Mesenchymal stem cell (in vitro differentiated cells and primary cell): ENCODE measurements at regions not wholly inside any gene's neighbourhood (a gene's known extent, or its start where the extent isn't known, plus 50 kb on each side); places are given as distances from the start of the nearest gene placed in this dataset.

ENCODE experiments used
- DNase-seq: peaks from one replicate; pipeline ENCODE4 v3.0.0-alpha.2; 2013
- H2AFZ ChIP-seq: one replicate; pipeline ENCODE4 v1.6.1; 2013; ENCODE audit warnings: low read depth, mild to moderate bottlenecking, control low read depth, inconsistent platforms, low read length, moderate library complexity
- H2AK5ac ChIP-seq: 2 replicates; pipeline ENCODE4 v1.6.1; 2013; ENCODE audit warnings: low read length, moderate library complexity, mild to moderate bottlenecking, inconsistent platforms; ENCODE audit not compliant: severe bottlenecking
- H2BK120ac ChIP-seq: one replicate; pipeline ENCODE4 v1.6.1; 2013; ENCODE audit warnings: low read depth, mild to moderate bottlenecking, inconsistent platforms, low read length, moderate library complexity
- H2BK12ac ChIP-seq, 2 experiments: one replicate each; pipeline ENCODE4 v1.6.1; 2013; ENCODE audit warnings: inconsistent platforms in 2 of 2, low read length in 2 of 2, mild to moderate bottlenecking in 2 of 2, moderate library complexity in 2 of 2, control low read depth in 1 of 2
- H2BK15ac ChIP-seq: one replicate; pipeline ENCODE4 v1.6.1; 2013; ENCODE audit warnings: mild to moderate bottlenecking, low read depth, inconsistent platforms; ENCODE audit not compliant: poor library complexity, severe bottlenecking
- H2BK5ac ChIP-seq: 2 replicates; pipeline ENCODE4 v1.6.1; 2013; ENCODE audit warnings: low read depth, mild to moderate bottlenecking, low read length, control low read depth, inconsistent platforms; ENCODE audit not compliant: poor library complexity, severe bottlenecking
- H3K14ac ChIP-seq, 2 experiments: one replicate each; pipeline ENCODE4 v1.6.1; 2013; ENCODE audit warnings: inconsistent platforms in 2 of 2, low read length in 2 of 2, control low read depth in 1 of 2, mild to moderate bottlenecking in 1 of 2, moderate library complexity in 1 of 2
- H3K18ac ChIP-seq, 2 experiments: one replicate each; pipeline ENCODE4 v1.6.1; 2013; ENCODE audit warnings: inconsistent platforms in 2 of 2, low read length in 2 of 2, control low read depth in 1 of 2, low read depth in 1 of 2, mild to moderate bottlenecking in 1 of 2
- H3K23ac ChIP-seq, 2 experiments: one replicate each; pipeline ENCODE4 v1.6.1; 2013; ENCODE audit warnings: inconsistent platforms in 2 of 2, low read length in 2 of 2, mild to moderate bottlenecking in 2 of 2, moderate library complexity in 2 of 2, control low read depth in 1 of 2
- H3K27ac ChIP-seq: 2 replicates; pipeline ENCODE4 v1.5.1; 2013; ENCODE audit warnings: mild to moderate bottlenecking, moderate library complexity, low read length, control low read depth, inconsistent platforms; ENCODE audit not compliant: poor library complexity, severe bottlenecking
- H3K27me3 ChIP-seq, 2 experiments: 2 replicates each; pipeline versions ENCODE4 v1.6.1 to v1.7.0; 2013; ENCODE audit warnings: low read length in 2 of 2, mild to moderate bottlenecking in 2 of 2, moderate library complexity in 2 of 2, control low read depth in 1 of 2, inconsistent platforms in 1 of 2; ENCODE audit not compliant: control insufficient read depth in 1 of 2, insufficient read depth in 1 of 2
- H3K36me3 ChIP-seq, 2 experiments: 2 replicates each; pipeline versions ENCODE4 v1.6.1 to v1.7.0; 2013; ENCODE audit warnings: low read length in 2 of 2, control low read depth in 1 of 2, inconsistent platforms in 1 of 2, low read depth in 1 of 2, mild to moderate bottlenecking in 1 of 2; ENCODE audit not compliant: insufficient read depth in 2 of 2, control insufficient read depth in 1 of 2
- H3K4ac ChIP-seq, 2 experiments: one replicate each; pipeline ENCODE4 v1.6.1; 2013; ENCODE audit warnings: inconsistent platforms in 2 of 2, low read length in 2 of 2, mild to moderate bottlenecking in 2 of 2, moderate library complexity in 2 of 2, control low read depth in 1 of 2, low read depth in 1 of 2
- H3K4me1 ChIP-seq: 2 replicates; pipeline ENCODE4 v1.6.1; 2013; ENCODE audit warnings: low read depth, low read length, control low read depth; ENCODE audit not compliant: control insufficient read depth, insufficient read depth
- H3K4me2 ChIP-seq: 2 replicates; pipeline ENCODE4 v1.6.1; 2013; ENCODE audit warnings: low read length, mild to moderate bottlenecking, inconsistent platforms; ENCODE audit not compliant: poor library complexity, severe bottlenecking
- H3K4me3 ChIP-seq, 2 experiments: 2 replicates each; pipeline versions ENCODE4 v1.5.1 to v1.7.0; 2013; ENCODE audit warnings: low read length in 2 of 2, mild to moderate bottlenecking in 2 of 2, control low read depth in 1 of 2, low read depth in 1 of 2; ENCODE audit not compliant: insufficient read depth in 1 of 2
- H3K79me1 ChIP-seq: replicated peaks from 2 replicates; pipeline ENCODE4 v1.6.1; 2013; ENCODE audit warnings: mild to moderate bottlenecking, control low read depth, low read length, inconsistent platforms; ENCODE audit not compliant: poor library complexity, severe bottlenecking
- H3K9ac ChIP-seq: 2 replicates; pipeline ENCODE4 v1.7.0; 2013; ENCODE audit warnings: mild to moderate bottlenecking, low read length, moderate library complexity
- H3K9me3 ChIP-seq: 2 replicates; pipeline ENCODE4 v1.7.0; 2013; ENCODE audit warnings: mild to moderate bottlenecking, low read length; ENCODE audit not compliant: control insufficient read depth
- H4K8ac ChIP-seq: one replicate; pipeline ENCODE4 v1.6.1; 2013; ENCODE audit warnings: inconsistent platforms, mild to moderate bottlenecking, low read length, moderate library complexity
- H4K91ac ChIP-seq: one replicate; pipeline ENCODE4 v1.6.1; 2013; ENCODE audit warnings: mild to moderate bottlenecking, low read length, inconsistent platforms
- WGBS: methylation state at CpG from one replicate; pipeline ENCODE4 v1.1.7; 2013; ENCODE audit warnings: mixed read lengths; 5-methylcytosine and 5-hydroxymethylcytosine counted together

DNA sequence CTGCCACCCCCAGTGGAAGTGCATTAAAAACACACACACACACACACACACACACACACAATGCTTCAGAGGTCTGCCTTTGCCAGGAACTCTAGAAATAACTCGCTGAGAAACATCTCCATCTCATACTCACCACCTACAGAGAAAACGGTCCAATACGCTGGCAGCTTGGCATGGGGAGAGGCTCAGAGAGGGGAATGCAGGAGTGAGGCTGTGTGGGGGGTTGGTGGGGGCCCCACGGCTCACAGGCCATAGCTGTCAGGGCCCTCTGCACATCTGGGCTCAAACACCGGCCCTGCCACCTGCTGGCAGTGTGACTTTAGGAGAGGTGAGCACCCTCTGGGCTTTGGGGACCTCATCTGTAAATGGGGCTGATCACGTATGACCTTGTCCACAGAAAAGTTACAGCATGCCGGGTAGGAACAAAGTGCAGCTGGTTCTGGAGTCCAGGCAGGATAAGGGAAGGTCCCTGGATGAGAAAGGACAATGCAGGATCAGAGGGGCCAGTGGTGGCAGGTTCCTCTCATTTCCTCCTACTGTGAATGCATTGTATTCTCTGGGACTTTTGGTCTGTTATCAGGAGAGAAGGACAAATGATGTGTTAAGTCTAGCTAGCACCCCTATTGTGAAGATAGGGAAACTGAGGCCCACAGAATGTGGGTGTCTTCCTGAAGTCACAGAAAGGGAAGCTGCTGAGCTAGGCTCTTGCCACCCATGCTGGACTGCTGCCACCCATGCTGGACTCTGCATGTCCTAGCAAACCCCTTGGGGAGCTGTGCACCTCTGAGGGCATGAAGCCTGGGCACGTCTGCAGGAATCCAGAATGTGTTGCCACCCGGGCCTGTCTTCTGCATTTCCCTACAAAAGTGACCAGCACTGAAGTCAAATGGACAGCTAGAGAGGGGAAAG is 404.6 kb downstream of the RPS24 start:
- Histone ChIP-seq H3K9me3 (no peaks in the 10 kb centered on the region), H3K4me2 (no peak overlapping the region), H3K27ac (no peak overlapping the region), H3K4me3 (no peak overlapping the region), H2BK5ac (no peak overlapping the region), H3K27me3 (peaks cover 0 to 3% of the 10 kb centered on the region in 2 experiments), H2AK5ac (no peak overlapping the region), H2AFZ (no peak overlapping the region), H4K8ac (no peak overlapping the region), H3K14ac (no peak overlapping the region), H2BK12ac (no peak overlapping the region), H3K9ac (no peak overlapping the region), H3K4me1 (peaks cover 16% of the 10 kb centered on the region), H3K4ac (no peak overlapping the region), H2BK15ac (peak overlapping the region; percentile 9), H3K79me1 (no peaks in the 10 kb centered on the region), H2BK120ac (no peak overlapping the region), H3K18ac (no peak overlapping the region), H3K23ac (no peak overlapping the region), H3K36me3 (no peaks in the 10 kb centered on the region), H4K91ac (no peak overlapping the region)
- 82% methylated on average over 8 of the region's 9 CpGs for WGBS
- no peak for DNase-seq

- 88% methylated on average over 10 of the region's 12 CpGs for WGBS
- peak overlapping the region in 1 of 2 experiments; percentile 18 for H2BK12ac ChIP-seq
- H3K9ac ChIP-seq = no peak overlapping the region
- no peak overlapping the region for H3K23ac ChIP-seq
- no peak overlapping the region for H3K14ac ChIP-seq
- no peak overlapping the region for H2BK5ac ChIP-seq
- no peak overlapping the region for H3K4me3 ChIP-seq
- H3K4ac ChIP-seq = no peak overlapping the region
- no peaks in the 10 kb centered on the region for H3K9me3 ChIP-seq
- H2BK120ac ChIP-seq = no peak overlapping the region
- H3K36me3 ChIP-seq = no peaks in the 10 kb centered on the region
- no peak for DNase-seq
- peaks cover 0 to 3% of the 10 kb centered on the region in 2 experiments for H3K27me3 ChIP-seq
- no peak overlapping the region for H2AFZ ChIP-seq
- H3K27ac ChIP-seq = no peak overlapping the region
- H3K18ac ChIP-seq = no peak overlapping the region
- H2AK5ac ChIP-seq = no peak overlapping the region
- H3K4me2 ChIP-seq = no peak overlapping the region
- H4K91ac ChIP-seq = no peak overlapping the region
- no peak overlapping the region for H4K8ac ChIP-seq
- H3K4me1 ChIP-seq = peaks cover 11% of the 10 kb centered on the region
- H2BK15ac ChIP-seq = no peak overlapping the region
- H3K79me1 ChIP-seq = no peaks in the 10 kb centered on the region
Measured at GRCh38 chr10:78438907-78439809, 405.5 kb downstream of the RPS24 start.

DNA sequence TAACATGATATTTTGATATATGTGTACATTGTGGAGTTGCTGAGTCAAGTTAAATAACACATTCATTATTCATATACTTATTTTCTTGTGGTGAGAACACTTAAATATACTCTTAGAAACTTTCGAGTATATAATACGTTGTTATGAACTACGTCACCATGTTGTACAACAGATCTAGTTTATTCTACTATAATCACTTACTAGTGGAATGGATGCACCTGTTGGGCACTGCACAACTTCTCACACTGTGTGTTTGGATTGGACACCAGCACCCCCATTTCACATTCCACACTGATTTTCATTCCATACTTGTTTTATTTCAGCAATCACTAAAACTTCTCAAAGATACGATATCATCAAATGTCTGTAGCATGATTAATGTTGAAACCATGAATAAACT is 407.3 kb downstream of the RPS24 start:
- no peak overlapping the region for H2BK5ac ChIP-seq
- H2BK120ac ChIP-seq = no peak overlapping the region
- no peak overlapping the region for H3K4me3 ChIP-seq
- no peaks in the 10 kb centered on the region for H3K9me3 ChIP-seq
- no peak overlapping the region for H3K4me2 ChIP-seq
- WGBS = 99% methylated on average over 4 of the region's 4 CpGs
- no peak overlapping the region for H2AK5ac ChIP-seq
- H3K18ac ChIP-seq = no peak overlapping the region
- no peak overlapping the region for H3K9ac ChIP-seq
- no peaks in the 10 kb centered on the region for H3K36me3 ChIP-seq
- no peak overlapping the region for H3K23ac ChIP-seq
- no peak overlapping the region for H3K14ac ChIP-seq
- H2AFZ ChIP-seq = no peak overlapping the region
- peaks cover 3% of the 10 kb centered on the region for H3K4me1 ChIP-seq
- H2BK12ac ChIP-seq = no peak overlapping the region
- H4K8ac ChIP-seq = no peak overlapping the region
- no peaks in the 10 kb centered on the region for H3K79me1 ChIP-seq
- no peak overlapping the region for H3K27ac ChIP-seq
- H3K27me3 ChIP-seq = peaks cover 0 to 3% of the 10 kb centered on the region in 2 experiments
- no peak overlapping the region for H2BK15ac ChIP-seq
- H3K4ac ChIP-seq = no peak overlapping the region
- DNase-seq = no peak
- no peak overlapping the region for H4K91ac ChIP-seq

GRCh38 chr10:78441694-78442093 is 408.0 kb downstream of the RPS24 start:
- H2BK5ac ChIP-seq = no peak overlapping the region
- no peak overlapping the region for H2AFZ ChIP-seq
- H3K9ac ChIP-seq = no peak overlapping the region
- no peaks in the 10 kb centered on the region for H3K36me3 ChIP-seq
- no peak overlapping the region for H2BK120ac ChIP-seq
- H2BK15ac ChIP-seq = no peak overlapping the region
- 93% methylated on average over 4 of the region's 5 CpGs for WGBS
- no peaks in the 10 kb centered on the region for H3K9me3 ChIP-seq
- no peak overlapping the region for H3K18ac ChIP-seq
- no peak overlapping the region for H3K4me3 ChIP-seq
- H4K8ac ChIP-seq = no peak overlapping the region
- no peak overlapping the region for H3K14ac ChIP-seq
- H3K79me1 ChIP-seq = no peaks in the 10 kb centered on the region
- peaks cover 3% of the 10 kb centered on the region for H3K4me1 ChIP-seq
- no peak overlapping the region for H2BK12ac ChIP-seq
- peaks cover 0 to 3% of the 10 kb centered on the region in 2 experiments for H3K27me3 ChIP-seq
- no peak overlapping the region for H3K27ac ChIP-seq
- H2AK5ac ChIP-seq = no peak overlapping the region
- H3K4ac ChIP-seq = no peak overlapping the region
- no peak overlapping the region for H3K4me2 ChIP-seq
- DNase-seq = no peak
- no peak overlapping the region for H3K23ac ChIP-seq
- H4K91ac ChIP-seq = no peak overlapping the region
